GM10266 (cell line): ENCODE measurements at regions not wholly inside any gene's neighbourhood (a gene's known extent, or its start where the extent isn't known, plus 50 kb on each side); places are given as distances from the start of the nearest gene placed in this dataset.
A peak's percentile ranks its signal among the peaks of the same experiment; 100 is the strongest.

ENCODE experiments used
- DNase-seq: peaks from one replicate; pipeline ENCODE4 v3.0.0; 2012; ENCODE audit errors: extremely low spot score
- CTCF ChIP-seq: IDR thresholded peaks from 2 replicates; pipeline ENCODE4 v1.5.1; 2012; ENCODE audit warnings: mild to moderate bottlenecking, low read depth; ENCODE audit not compliant: control insufficient read depth, insufficient read depth; ENCODE audit errors: missing control alignments

GRCh38 chr11:95496901-95497300 lies 265.9 kb upstream of the SESN3 start:
- no peak for DNase-seq
- no peak for TF ChIP-seq CTCF

- no peak for TF ChIP-seq CTCF
- no peak for DNase-seq
These were observed 264.7 kb upstream of the SESN3 start for GRCh38 chr11:95495706-95496105.

GRCh38 chr11:95494856-95495255 lies 263.9 kb upstream of the SESN3 start:
- no peak for DNase-seq
- TF ChIP-seq CTCF, result no peak

GRCh38 chr11:95494167-95494566 lies 263.2 kb upstream of the SESN3 start:
- DNase-seq, result no peak
- no peak for TF ChIP-seq CTCF

GRCh38 chr11:95490625-95491024 lies 259.6 kb upstream of the SESN3 start:
- DNase-seq, result no peak
- no peak for TF ChIP-seq CTCF

GRCh38 chr11:95487938-95488337 lies 256.9 kb upstream of the SESN3 start:
- DNase-seq, result no peak
- no peak for TF ChIP-seq CTCF

- TF ChIP-seq CTCF, result no peak
- peak; percentile 80 for DNase-seq
These were observed 256.4 kb upstream of the SESN3 start for GRCh38 chr11:95487391-95487790.
